Brain microvascular endothelial cell (primary cell): ENCODE measurements at regions not wholly inside any gene's neighbourhood (a gene's known extent, or its start where the extent isn't known, plus 50 kb on each side); places are given as distances from the start of the nearest gene placed in this dataset.

Source experiments
- DNase-seq: peaks from one replicate; pipeline ENCODE4 v3.0.0-alpha.2; 2020
- H3K27ac ChIP-seq: fragments of 250-450 bp; sonication (Bioruptor Pico); 2 replicates; pipeline ENCODE4 v1.5.1; 2020; ENCODE audit warnings: mild to moderate bottlenecking, moderate library complexity
- H3K27me3 ChIP-seq: fragments of 250-450 bp; sonication (Bioruptor Pico); replicated peaks from 2 replicates; pipeline ENCODE4 v1.5.1; 2020; ENCODE audit warnings: mild to moderate bottlenecking
- H3K36me3 ChIP-seq: fragments of 250-450 bp; sonication (Bioruptor Pico); replicated peaks from 2 replicates; pipeline ENCODE4 v1.5.1; 2020; ENCODE audit warnings: mild to moderate bottlenecking
- H3K4me3 ChIP-seq: 2 replicates; pipeline ENCODE4 v1.5.1; 2011; ENCODE audit warnings: low read depth, mild to moderate bottlenecking, control low read depth, low read length, moderate library complexity
- CTCF ChIP-seq: IDR thresholded peaks from 2 replicates; pipeline ENCODE4 v1.5.1; 2011; ENCODE audit warnings: low read depth, mild to moderate bottlenecking, moderate library complexity, low read length, control low read depth, inconsistent platforms; ENCODE audit errors: missing control alignments
- in situ Hi-C: cut with HindIII; loops from 2 replicates; pipeline ENCODE4 v1.10.0; 2017; ENCODE audit warnings: low sequenced_read_pairs, low pct_ligation_motif_present

GRCh38 chr18:38587571-38587970 is 1022.0 kb upstream of the CELF4 start:
- H3K36me3 ChIP-seq, result no peaks in the 10 kb centered on the region
- no peaks in the 10 kb centered on the region for H3K27me3 ChIP-seq
- in situ Hi-C loops, result no loop called here
- TF ChIP-seq CTCF, result no peak
- no peak for DNase-seq
- no peak overlapping the region for H3K27ac ChIP-seq
- H3K4me3 ChIP-seq, result no peak overlapping the region

- Histone ChIP-seq H3K27me3 (no peaks in the 10 kb centered on the region), H3K27ac (no peak overlapping the region), H3K36me3 (no peaks in the 10 kb centered on the region), H3K4me3 (no peak overlapping the region)
- no peak for TF ChIP-seq CTCF
- DNase-seq, result no peak
- in situ Hi-C loops, result no loop called here
These were observed 1020.7 kb upstream of the CELF4 start for GRCh38 chr18:38586327-38586726.

GRCh38 chr18:38579764-38580163 is 1014.2 kb upstream of the CELF4 start:
- no peaks in the 10 kb centered on the region for H3K36me3 ChIP-seq
- no peak for TF ChIP-seq CTCF
- no peak for DNase-seq
- in situ Hi-C loops, result no loop called here
- no peak overlapping the region for H3K27ac ChIP-seq
- H3K27me3 ChIP-seq, result no peaks in the 10 kb centered on the region
- no peak overlapping the region for H3K4me3 ChIP-seq

- in situ Hi-C loops, result no loop called here
- H3K27ac ChIP-seq, result no peak overlapping the region
- H3K4me3 ChIP-seq, result no peak overlapping the region
These were observed 1011.3 kb upstream of the CELF4 start for GRCh38 chr18:38576916-38577315.

GRCh38 chr18:38576349-38576748 is 1010.8 kb upstream of the CELF4 start:
- Histone ChIP-seq H3K27me3 (no peaks in the 10 kb centered on the region), H3K4me3 (no peak overlapping the region), H3K36me3 (no peaks in the 10 kb centered on the region), H3K27ac (no peak overlapping the region)
- in situ Hi-C loops, result no loop called here
- TF ChIP-seq CTCF, result no peak
- DNase-seq, result no peak

More at GRCh38 chr18:38576916-38577315, 1011.3 kb upstream of the CELF4 start:
- DNase-seq, result no peak
- Histone ChIP-seq H3K27me3 (no peaks in the 10 kb centered on the region), H3K36me3 (no peaks in the 10 kb centered on the region)
- no peak for TF ChIP-seq CTCF

- Histone ChIP-seq H3K36me3 (no peaks in the 10 kb centered on the region), H3K27ac (no peak overlapping the region), H3K4me3 (no peak overlapping the region), H3K27me3 (no peaks in the 10 kb centered on the region)
- DNase-seq, result no peak
- in situ Hi-C loops, result no loop called here
- no peak for TF ChIP-seq CTCF
These were observed 1010.0 kb upstream of the CELF4 start for GRCh38 chr18:38575648-38576047.
